ENCODE measurements at regions not wholly inside any gene's neighbourhood (a gene's known extent, or its start where the extent isn't known, plus 50 kb on each side); places are given as distances from the start of the nearest gene placed in this dataset.

- DNase-seq, result no peak
These were observed 205.3 kb upstream of the SYT4 start for GRCh38 chr18:43482600-43482999.

- DNase-seq, result no peak
These were observed 207.4 kb upstream of the SYT4 start for GRCh38 chr18:43484710-43485109.

GRCh38 chr18:43485545-43485963 lies 208.3 kb upstream of the SYT4 start:
- DNase-seq, result no peak

GRCh38 chr18:43486462-43486861 lies 209.2 kb upstream of the SYT4 start:
- no peak for DNase-seq

- DNase-seq, result no peak
These were observed 223.8 kb upstream of the SYT4 start for GRCh38 chr18:43501099-43501498.

- no peak for DNase-seq
These were observed 229.6 kb upstream of the SYT4 start for GRCh38 chr18:43506935-43507334.

- DNase-seq, result no peak
These were observed 230.7 kb upstream of the SYT4 start for GRCh38 chr18:43507842-43508481.

GRCh38 chr18:43514747-43515146 lies 237.5 kb upstream of the SYT4 start:
- no peak for DNase-seq

GRCh38 chr18:43515481-43515880 lies 238.2 kb upstream of the SYT4 start:
- no peak for DNase-seq

- no peak for DNase-seq
These were observed 247.0 kb upstream of the SYT4 start for GRCh38 chr18:43524260-43524659.

- no peak for DNase-seq
These were observed 247.9 kb upstream of the SYT4 start for GRCh38 chr18:43525169-43525568.

GRCh38 chr18:43526426-43527145 lies 249.3 kb upstream of the SYT4 start:
- DNase-seq, result no peak

- DNase-seq, result no peak
These were observed 254.1 kb upstream of the SYT4 start for GRCh38 chr18:43531438-43531837.

- no peak for DNase-seq
These were observed 256.1 kb upstream of the SYT4 start for GRCh38 chr18:43533371-43533770.

- no peak for DNase-seq
These were observed 257.2 kb upstream of the SYT4 start for GRCh38 chr18:43534511-43534910.

- no peak for DNase-seq
These were observed 262.6 kb upstream of the SYT4 start for GRCh38 chr18:43539862-43540261.

GRCh38 chr18:43542016-43542415 lies 264.7 kb upstream of the SYT4 start:
- no peak for DNase-seq

- DNase-seq, result no peak
These were observed 265.9 kb upstream of the SYT4 start for GRCh38 chr18:43543236-43543635.

- DNase-seq, result no peak
These were observed 270.2 kb upstream of the SYT4 start for GRCh38 chr18:43547456-43547855.

GRCh38 chr18:43559507-43559906 lies 282.2 kb upstream of the SYT4 start:
- no peak for DNase-seq

GRCh38 chr18:43563780-43564179 lies 286.5 kb upstream of the SYT4 start:
- DNase-seq, result no peak

- DNase-seq, result no peak
These were observed 293.3 kb upstream of the SYT4 start for GRCh38 chr18:43570593-43570992.

- no peak for DNase-seq
These were observed 293.9 kb upstream of the SYT4 start for GRCh38 chr18:43571078-43571689.

GRCh38 chr18:43572163-43572562 lies 294.9 kb upstream of the SYT4 start:
- DNase-seq, result no peak

All from stimulated activated CD4-positive, alpha-beta T cell treated with anti-CD3 and anti-CD28 coated beads, Interleukin-1b, Interleukin-23, amount 100 ng/mL, for 48 hours (primary cell).